HUES48 (cell line): ENCODE measurements at regions not wholly inside any gene's neighbourhood (a gene's known extent, or its start where the extent isn't known, plus 50 kb on each side); places are given as distances from the start of the nearest gene placed in this dataset.
"Not testable (repeated sequence)": the region's sequence is repeated elsewhere in the genome, so short reads cannot be mapped to it uniquely, and the experiment has no call there.

Source experiments
- H3K27ac ChIP-seq: one replicate; pipeline ENCODE4 v1.7.0; 2013; ENCODE audit warnings: low read depth, low read length, inconsistent platforms
- H3K27me3 ChIP-seq: 2 replicates; pipeline ENCODE4 v1.6.1; 2013; ENCODE audit warnings: mild to moderate bottlenecking, low read length; ENCODE audit not compliant: control insufficient read depth, insufficient read depth
- H3K36me3 ChIP-seq: 2 replicates; pipeline ENCODE4 v1.6.1; 2013; ENCODE audit warnings: low read length; ENCODE audit not compliant: control insufficient read depth, insufficient read depth
- H3K4me1 ChIP-seq: 2 replicates; pipeline ENCODE4 v1.6.1; 2013; ENCODE audit warnings: mild to moderate bottlenecking, low read length; ENCODE audit not compliant: control insufficient read depth, insufficient read depth
- H3K4me3 ChIP-seq: 2 replicates; pipeline ENCODE4 v1.5.1; 2013; ENCODE audit warnings: mild to moderate bottlenecking, low read depth, low read length
- H3K9ac ChIP-seq: 2 replicates; pipeline ENCODE4 v1.6.1; 2013; ENCODE audit warnings: mild to moderate bottlenecking, low read depth, low read length, moderate library complexity
- H3K9me3 ChIP-seq: 2 replicates; pipeline ENCODE4 v1.6.1; 2013; ENCODE audit warnings: low read length; ENCODE audit not compliant: control insufficient read depth, insufficient read depth

GRCh38 chr1:245001252-245001651, 136.9 kb upstream of the HNRNPU start:
- H3K9me3 ChIP-seq: no peaks in the 10 kb centered on the region
- no peak overlapping the region for H3K27ac ChIP-seq
- H3K4me1 ChIP-seq: no peaks in the 10 kb centered on the region
- no peak overlapping the region for H3K9ac ChIP-seq
- H3K36me3 ChIP-seq: no peaks in the 10 kb centered on the region
- no peaks in the 10 kb centered on the region for H3K27me3 ChIP-seq
- no peak overlapping the region for H3K4me3 ChIP-seq

GRCh38 chr1:245000872-245001188, 136.5 kb upstream of the HNRNPU start:
- Histone ChIP-seq H3K9ac (no peak overlapping the region), H3K27me3 (no peaks in the 10 kb centered on the region), H3K27ac (no peak overlapping the region), H3K4me1 (no peaks in the 10 kb centered on the region), H3K36me3 (no peaks in the 10 kb centered on the region), H3K4me3 (no peak overlapping the region), H3K9me3 (no peaks in the 10 kb centered on the region)

GRCh38 chr1:244999644-245000043, 135.3 kb upstream of the HNRNPU start:
- not testable (repeated sequence) for H3K4me1 ChIP-seq, H3K4me3 ChIP-seq, H3K9me3 ChIP-seq

GRCh38 chr1:244998717-244999346, 134.5 kb upstream of the HNRNPU start:
- H3K27ac ChIP-seq: no peak overlapping the region
- no peak overlapping the region for H3K9ac ChIP-seq
- no peaks in the 10 kb centered on the region for H3K36me3 ChIP-seq
- H3K4me1 ChIP-seq: no peaks in the 10 kb centered on the region
- H3K27me3 ChIP-seq: no peaks in the 10 kb centered on the region
- no peaks in the 10 kb centered on the region for H3K9me3 ChIP-seq
- H3K4me3 ChIP-seq: no peak overlapping the region

More at GRCh38 chr1:244999644-245000043, 135.3 kb upstream of the HNRNPU start:
- H3K27ac ChIP-seq, H3K27me3 ChIP-seq, H3K36me3 ChIP-seq, H3K9ac ChIP-seq: not testable (repeated sequence)

- Histone ChIP-seq H3K9me3 (no peaks in the 10 kb centered on the region), H3K27me3 (no peaks in the 10 kb centered on the region), H3K36me3 (no peaks in the 10 kb centered on the region), H3K27ac (no peak overlapping the region), H3K9ac (no peak overlapping the region), H3K4me1 (no peaks in the 10 kb centered on the region), H3K4me3 (no peak overlapping the region)
Measured at GRCh38 chr1:244995602-244996400, 131.5 kb upstream of the HNRNPU start.

GRCh38 chr1:244992833-244993232, 128.5 kb upstream of the HNRNPU start:
- H3K9me3 ChIP-seq: no peaks in the 10 kb centered on the region
- no peak overlapping the region for H3K9ac ChIP-seq
- no peaks in the 10 kb centered on the region for H3K36me3 ChIP-seq
- H3K27me3 ChIP-seq: no peaks in the 10 kb centered on the region
- no peaks in the 10 kb centered on the region for H3K4me1 ChIP-seq
- H3K27ac ChIP-seq: no peak overlapping the region
- no peak overlapping the region for H3K4me3 ChIP-seq

GRCh38 chr1:244989813-244990212, 125.5 kb upstream of the HNRNPU start:
- no peak overlapping the region for H3K27ac ChIP-seq

GRCh38 chr1:244988521-244988920, 124.2 kb upstream of the HNRNPU start:
- H3K27ac ChIP-seq: no peak overlapping the region
- H3K9me3 ChIP-seq: no peaks in the 10 kb centered on the region
- H3K36me3 ChIP-seq: no peaks in the 10 kb centered on the region
- no peaks in the 10 kb centered on the region for H3K27me3 ChIP-seq
- H3K4me3 ChIP-seq: no peak overlapping the region
- H3K9ac ChIP-seq: no peak overlapping the region
- no peaks in the 10 kb centered on the region for H3K4me1 ChIP-seq

More at GRCh38 chr1:244989813-244990212, 125.5 kb upstream of the HNRNPU start:
- H3K36me3 ChIP-seq: no peaks in the 10 kb centered on the region
- no peak overlapping the region for H3K4me3 ChIP-seq
- H3K9me3 ChIP-seq: no peaks in the 10 kb centered on the region
- H3K9ac ChIP-seq: no peak overlapping the region
- H3K4me1 ChIP-seq: no peaks in the 10 kb centered on the region
- no peaks in the 10 kb centered on the region for H3K27me3 ChIP-seq

- H3K36me3 ChIP-seq: no peaks in the 10 kb centered on the region
- H3K27me3 ChIP-seq: no peaks in the 10 kb centered on the region
- H3K9ac ChIP-seq: no peak overlapping the region
- no peak overlapping the region for H3K4me3 ChIP-seq
- H3K4me1 ChIP-seq: no peaks in the 10 kb centered on the region
- no peak overlapping the region for H3K27ac ChIP-seq
- H3K9me3 ChIP-seq: no peaks in the 10 kb centered on the region
Measured at GRCh38 chr1:244980605-244981004, 116.3 kb upstream of the HNRNPU start.

- no peaks in the 10 kb centered on the region for H3K9me3 ChIP-seq
- no peak overlapping the region for H3K4me3 ChIP-seq
- H3K27me3 ChIP-seq: no peaks in the 10 kb centered on the region
- peaks cover 5% of the 10 kb centered on the region for H3K4me1 ChIP-seq
- no peak overlapping the region for H3K27ac ChIP-seq
- no peak overlapping the region for H3K9ac ChIP-seq
- H3K36me3 ChIP-seq: no peaks in the 10 kb centered on the region
Measured at GRCh38 chr1:244974550-244974949, 110.2 kb upstream of the HNRNPU start.

- Histone ChIP-seq H3K27me3 (no peaks in the 10 kb centered on the region), H3K9me3 (no peaks in the 10 kb centered on the region)
Measured at GRCh38 chr1:244974106-244974505, 109.8 kb upstream of the HNRNPU start.

More at GRCh38 chr1:244974106-244974505, 109.8 kb upstream of the HNRNPU start:
- Histone ChIP-seq H3K27ac (no peak overlapping the region), H3K4me3 (no peak overlapping the region), H3K9ac (no peak overlapping the region), H3K4me1 (peaks cover 8% of the 10 kb centered on the region), H3K36me3 (no peaks in the 10 kb centered on the region)
